Keratinocyte (primary cell): ENCODE measurements at regions not wholly inside any gene's neighbourhood (a gene's known extent, or its start where the extent isn't known, plus 50 kb on each side); places are given as distances from the start of the nearest gene placed in this dataset.

Experiments used
- DNase-seq: peaks from one replicate; pipeline ENCODE4 v3.0.0-alpha.2; 2011; ENCODE audit warnings: low read depth, missing footprints, low spot score
- FAIRE-seq: peaks from 2 replicates; lab custom pipeline; 2011; peaks lifted over from hg19 to GRCh38; lab: Jason Lieb, UNC
- H2AFZ ChIP-seq: 2 replicates; pipeline ENCODE4 v1.6.0; 2012; ENCODE audit warnings: low read length, control low read depth, inconsistent platforms; ENCODE audit not compliant: control insufficient read depth
- H3K27ac ChIP-seq: 2 replicates; pipeline ENCODE4 v1.5.1; 2011; ENCODE audit warnings: low read length; ENCODE audit not compliant: control insufficient read depth, insufficient read depth
- H3K27me3 ChIP-seq: 3 replicates; pipeline ENCODE4 v1.6.0; 2011; ENCODE audit warnings: low read length; ENCODE audit not compliant: control insufficient read depth, insufficient read depth; ENCODE audit errors: extremely low read depth
- H3K36me3 ChIP-seq, 2 experiments: 2 replicates in 1 of 2; 3 replicates in 1 of 2; pipeline ENCODE4 v1.5.1; 2011; ENCODE audit warnings: low read length in 2 of 2, mild to moderate bottlenecking in 1 of 2; ENCODE audit not compliant: control insufficient read depth in 2 of 2, insufficient read depth in 2 of 2; ENCODE audit errors: extremely low read depth in 1 of 2
- H3K4me1 ChIP-seq: 3 replicates; pipeline ENCODE4 v1.5.1; 2011; ENCODE audit warnings: low read length; ENCODE audit not compliant: control insufficient read depth, insufficient read depth; ENCODE audit errors: extremely low read depth
- H3K4me2 ChIP-seq: 3 replicates; pipeline ENCODE4 v1.6.0; 2011; ENCODE audit warnings: low read depth, low read length; ENCODE audit not compliant: control insufficient read depth, insufficient read depth; ENCODE audit errors: extremely low read depth
- H3K4me3 ChIP-seq, 3 experiments: fragments of 200-600 bp in 1 of 3; sonication (generic) in 1 of 3; 2 replicates in 2 of 3; 3 replicates in 1 of 3; pipeline ENCODE4 v1.5.1; 2011 to 2016; ENCODE audit warnings: low read length in 3 of 3, mild to moderate bottlenecking in 3 of 3, control low read depth in 2 of 3, inconsistent platforms in 1 of 3, low read depth in 1 of 3, mixed read lengths in 1 of 3, mixed run types in 1 of 3, moderate library complexity in 1 of 3; ENCODE audit not compliant: control insufficient read depth in 2 of 3, insufficient read depth in 2 of 3; ENCODE audit errors: extremely low read depth in 1 of 3
- H3K79me2 ChIP-seq: 2 replicates; pipeline ENCODE4 v1.6.0; 2012; ENCODE audit warnings: low read length; ENCODE audit not compliant: control insufficient read depth, insufficient read depth
- H3K9ac ChIP-seq: 3 replicates; pipeline ENCODE4 v1.6.0; 2011; ENCODE audit warnings: low read length; ENCODE audit not compliant: control insufficient read depth, insufficient read depth; ENCODE audit errors: extremely low read depth
- H3K9me1 ChIP-seq: 3 replicates; pipeline ENCODE4 v1.6.0; 2011; ENCODE audit warnings: low read length; ENCODE audit not compliant: control insufficient read depth, insufficient read depth; ENCODE audit errors: extremely low read depth
- H3K9me3 ChIP-seq: 2 replicates; pipeline ENCODE4 v1.5.1; 2012; ENCODE audit warnings: low read depth, low read length; ENCODE audit not compliant: control insufficient read depth
- H4K20me1 ChIP-seq: 3 replicates; pipeline ENCODE4 v1.6.0; 2011; ENCODE audit warnings: low read length; ENCODE audit not compliant: control insufficient read depth, insufficient read depth; ENCODE audit errors: extremely low read depth
- CTCF ChIP-seq, 3 experiments: IDR thresholded peaks in 1 of 3; conservative IDR thresholded peaks in 1 of 3; optimal IDR thresholded peaks in 1 of 3; 2 replicates in 2 of 3; 3 replicates in 1 of 3; pipeline versions ENCODE3 to v1.5.1; 2011; ENCODE audit warnings: low read length in 3 of 3, mild to moderate bottlenecking in 3 of 3, moderate library complexity in 2 of 3, control low read depth in 1 of 3, inconsistent platforms in 1 of 3; ENCODE audit not compliant: insufficient read depth in 2 of 3; ENCODE audit errors: extremely low read depth in 1 of 3
- EZH2 ChIP-seq: IDR thresholded peaks from one replicate; pipeline ENCODE4 v1.6.1; 2012; ENCODE audit warnings: inconsistent platforms, mild to moderate bottlenecking, low read length, moderate library complexity
- dilution Hi-C: fragments of 300-500 bp; cut with MboI; formaldehyde crosslinking; loops from one replicate; pipeline ENCODE4 v1.7.0; 2020; ENCODE audit warnings: low sequenced_read_pairs; ENCODE audit not compliant: extremely low pct_ligation_motif_present

- TF ChIP-seq EZH2 (no peak), CTCF (optimal IDR thresholded peaks at IDR 0.05 in 1 of 3, IDR thresholded peaks at IDR 0.05 in 1 of 3, conservative IDR thresholded peaks at IDR 0.05 in 1 of 3; ENCODE audit: extremely low read depth in 1 of 3, insufficient read depth in 2 of 3, low read length in 3 of 3) (no peak)
- DNase-seq (no peak), FAIRE-seq (no peak)
- Histone ChIP-seq H3K27ac (no peak overlapping the region), H3K4me1 (no peaks in the 10 kb centered on the region), H3K36me3 (no peaks in the 10 kb centered on the region), H4K20me1 (no peaks in the 10 kb centered on the region), H3K4me2 (no peak overlapping the region), H3K4me3 (no peak overlapping the region), H3K27me3 (no peaks in the 10 kb centered on the region), H2AFZ (no peak overlapping the region), H3K9ac (no peak overlapping the region), H3K9me1 (no peaks in the 10 kb centered on the region), H3K9me3 (no peaks in the 10 kb centered on the region), H3K79me2 (no peaks in the 10 kb centered on the region)
- dilution Hi-C loops: no loop called here
Measured at GRCh38 chr6:14191761-14192160, 74.2 kb downstream of the CD83 start.

- H3K9me3 ChIP-seq: no peaks in the 10 kb centered on the region
- H3K4me1 ChIP-seq: no peaks in the 10 kb centered on the region
- no peak overlapping the region for H2AFZ ChIP-seq
- no peak overlapping the region for H3K4me3 ChIP-seq
- dilution Hi-C loops: no loop called here
- H3K79me2 ChIP-seq: no peaks in the 10 kb centered on the region
- no peak overlapping the region for H3K9ac ChIP-seq
- no peaks in the 10 kb centered on the region for H3K36me3 ChIP-seq
- FAIRE-seq (no peak), DNase-seq (no peak)
- no peak overlapping the region for H3K27ac ChIP-seq
- no peaks in the 10 kb centered on the region for H3K27me3 ChIP-seq
- no peaks in the 10 kb centered on the region for H3K9me1 ChIP-seq
- no peak overlapping the region for H3K4me2 ChIP-seq
- TF ChIP-seq CTCF (optimal IDR thresholded peaks at IDR 0.05 in 1 of 3, IDR thresholded peaks at IDR 0.05 in 1 of 3, conservative IDR thresholded peaks at IDR 0.05 in 1 of 3; ENCODE audit: extremely low read depth in 1 of 3, insufficient read depth in 2 of 3, low read length in 3 of 3) (peak in 2 of 3 experiments; percentile 25 to 37), EZH2 (no peak)
- H4K20me1 ChIP-seq: no peaks in the 10 kb centered on the region
Measured at GRCh38 chr6:14192216-14192788, 74.7 kb downstream of the CD83 start.
